Fibroblast of villous mesenchyme (primary cell): ENCODE measurements at regions not wholly inside any gene's neighbourhood (a gene's known extent, or its start where the extent isn't known, plus 50 kb on each side); places are given as distances from the start of the nearest gene placed in this dataset.

Experiments used
- DNase-seq: peaks from one replicate; pipeline ENCODE4 v3.0.0-alpha.2; 2010; ENCODE audit warnings: low read depth
- H3K4me3 ChIP-seq: 2 replicates; pipeline ENCODE4 v1.5.1; 2011; ENCODE audit warnings: low read depth, mild to moderate bottlenecking, low read length
- TF ChIP-seq, protein P1 (sequence below): IDR thresholded peaks from 2 replicates; pipeline ENCODE4 v1.5.1; 2012; ENCODE audit warnings: low read depth, mild to moderate bottlenecking, low read length; ENCODE audit not compliant: insufficient read depth

DNA sequence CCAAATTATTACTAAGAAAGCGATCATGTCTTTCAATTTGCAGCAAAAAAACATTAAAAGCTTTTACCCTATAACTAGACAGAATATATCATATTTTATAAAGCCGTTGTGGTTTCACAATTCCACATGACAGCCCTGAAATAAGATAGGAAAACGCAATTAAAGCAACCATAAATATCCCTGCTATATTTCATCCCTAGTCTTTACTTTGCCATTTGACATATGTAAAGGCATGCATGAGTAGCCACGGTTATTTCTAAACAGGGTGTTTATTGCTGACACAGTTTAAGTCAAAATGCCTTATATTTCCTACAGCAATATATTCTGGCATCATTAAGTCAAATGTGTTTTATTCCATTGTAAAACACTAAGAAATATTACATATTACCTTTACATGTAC lies 239.9 kb downstream of the DSEL start:
- TF ChIP-seq, protein P1, sequence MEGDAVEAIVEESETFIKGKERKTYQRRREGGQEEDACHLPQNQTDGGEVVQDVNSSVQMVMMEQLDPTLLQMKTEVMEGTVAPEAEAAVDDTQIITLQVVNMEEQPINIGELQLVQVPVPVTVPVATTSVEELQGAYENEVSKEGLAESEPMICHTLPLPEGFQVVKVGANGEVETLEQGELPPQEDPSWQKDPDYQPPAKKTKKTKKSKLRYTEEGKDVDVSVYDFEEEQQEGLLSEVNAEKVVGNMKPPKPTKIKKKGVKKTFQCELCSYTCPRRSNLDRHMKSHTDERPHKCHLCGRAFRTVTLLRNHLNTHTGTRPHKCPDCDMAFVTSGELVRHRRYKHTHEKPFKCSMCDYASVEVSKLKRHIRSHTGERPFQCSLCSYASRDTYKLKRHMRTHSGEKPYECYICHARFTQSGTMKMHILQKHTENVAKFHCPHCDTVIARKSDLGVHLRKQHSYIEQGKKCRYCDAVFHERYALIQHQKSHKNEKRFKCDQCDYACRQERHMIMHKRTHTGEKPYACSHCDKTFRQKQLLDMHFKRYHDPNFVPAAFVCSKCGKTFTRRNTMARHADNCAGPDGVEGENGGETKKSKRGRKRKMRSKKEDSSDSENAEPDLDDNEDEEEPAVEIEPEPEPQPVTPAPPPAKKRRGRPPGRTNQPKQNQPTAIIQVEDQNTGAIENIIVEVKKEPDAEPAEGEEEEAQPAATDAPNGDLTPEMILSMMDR, result no peak
- DNase-seq, result no peak
- H3K4me3 ChIP-seq, result no peak overlapping the region

DNA sequence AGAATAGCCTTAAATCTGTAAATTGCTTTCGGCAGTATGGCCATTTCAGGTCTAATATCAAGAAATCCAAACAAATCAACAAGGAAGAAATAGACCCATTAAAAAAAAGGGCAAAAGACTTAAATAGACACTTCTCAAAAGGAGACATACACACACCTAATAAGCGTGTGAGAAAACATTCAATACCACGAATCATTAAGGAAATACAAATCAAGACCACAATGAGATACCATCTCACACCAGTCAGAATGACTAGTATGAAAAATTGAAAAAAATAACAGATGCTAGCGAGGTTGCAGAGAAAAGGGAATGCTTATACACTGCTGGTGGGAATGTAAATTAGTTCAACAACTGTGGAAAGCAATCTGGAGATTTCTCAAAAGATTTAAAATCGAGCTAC lies 243.2 kb downstream of the DSEL start:
- no peak overlapping the region for H3K4me3 ChIP-seq
- TF ChIP-seq, protein P1, result no peak
- DNase-seq, result no peak

DNA sequence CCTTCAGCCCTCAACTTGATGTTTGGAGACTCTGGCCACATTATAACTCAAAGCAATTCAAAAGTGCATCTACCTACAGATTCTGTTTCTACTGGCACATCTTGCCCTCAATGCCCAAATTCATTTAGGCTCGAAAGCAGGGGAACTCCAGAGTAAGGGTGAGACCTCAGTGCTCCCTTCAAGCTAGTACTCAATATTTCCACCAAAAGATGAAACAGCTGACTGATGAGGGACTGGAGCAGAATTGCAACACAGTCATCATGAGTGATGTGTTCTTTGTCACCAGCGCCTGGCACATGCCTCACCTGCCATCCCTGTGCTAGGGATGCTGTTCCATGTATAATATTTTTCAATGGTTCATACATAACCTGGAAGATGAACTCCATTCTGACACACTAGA lies 247.3 kb downstream of the DSEL start:
- no peak for DNase-seq
- H3K4me3 ChIP-seq, result no peak overlapping the region
- TF ChIP-seq, protein P1, result no peak

DNA sequence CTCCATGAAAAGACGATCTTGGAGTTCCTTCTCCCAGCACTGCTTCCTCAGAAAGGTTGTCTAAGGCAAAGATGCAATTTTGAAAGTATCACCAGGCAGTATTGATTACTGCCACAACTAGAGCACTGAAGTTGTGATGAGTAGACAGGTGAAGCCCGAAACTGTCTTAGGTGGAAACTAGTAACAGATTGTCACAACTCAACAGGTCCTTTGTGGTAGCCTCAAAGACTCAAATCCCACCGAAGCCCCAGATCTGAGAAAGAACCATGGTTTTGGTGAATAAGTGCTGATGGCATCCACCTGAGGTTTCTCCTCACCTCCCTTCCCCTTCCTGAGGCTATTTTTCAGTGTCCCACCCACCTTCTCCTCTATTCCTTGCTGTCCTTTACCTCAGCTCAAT lies 248.0 kb downstream of the DSEL start:
- no peak for DNase-seq
- TF ChIP-seq, protein P1, result no peak
- H3K4me3 ChIP-seq, result no peak overlapping the region

DNA sequence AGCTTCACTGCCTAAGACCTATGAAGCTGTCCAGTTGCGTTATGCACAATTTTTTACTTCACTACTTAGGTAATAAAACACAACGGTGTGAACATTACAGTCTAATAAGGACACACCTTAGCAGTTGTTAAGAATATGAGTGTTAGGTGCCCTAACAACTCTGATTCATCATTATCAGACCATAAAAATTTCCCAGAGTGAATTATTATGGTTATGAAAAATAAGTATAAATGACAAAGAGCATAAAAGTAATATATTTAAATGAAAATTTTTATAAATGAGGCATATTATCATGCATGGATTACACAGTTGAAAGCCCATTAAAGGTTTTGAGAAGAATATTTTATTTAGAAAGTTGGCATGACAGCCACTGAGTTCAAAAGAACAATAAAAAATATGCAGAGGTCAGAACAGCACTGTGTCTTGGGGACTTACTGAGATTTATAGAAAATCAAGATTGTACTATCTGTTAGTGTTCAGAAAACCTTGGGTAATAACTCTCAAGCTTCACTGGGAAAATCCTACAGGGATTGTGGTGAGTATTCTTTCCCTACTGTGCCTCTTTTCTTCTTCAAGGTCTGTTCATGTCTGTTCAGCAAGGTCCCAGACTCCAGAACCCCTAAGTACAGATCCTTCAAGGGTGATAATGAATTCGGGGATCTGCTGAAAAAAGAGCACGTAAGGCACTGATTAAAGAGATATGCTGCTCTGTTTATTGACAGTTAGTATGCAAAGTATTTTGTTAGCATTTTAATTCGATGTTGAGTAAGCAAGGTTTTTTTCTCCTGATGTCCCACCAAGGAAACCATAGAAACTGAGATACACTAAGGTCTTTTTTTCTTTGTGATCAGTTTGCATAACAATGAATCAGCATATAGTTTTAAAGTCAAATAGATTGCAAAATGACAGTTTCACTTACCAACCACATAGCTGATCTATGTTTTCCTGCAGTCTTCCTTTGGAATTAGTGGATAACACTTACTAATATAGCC lies 250.0 kb downstream of the DSEL start:
- DNase-seq, result peak; percentile 60
- TF ChIP-seq, protein P1, result no peak
- H3K4me3 ChIP-seq, result no peak overlapping the region

DNA sequence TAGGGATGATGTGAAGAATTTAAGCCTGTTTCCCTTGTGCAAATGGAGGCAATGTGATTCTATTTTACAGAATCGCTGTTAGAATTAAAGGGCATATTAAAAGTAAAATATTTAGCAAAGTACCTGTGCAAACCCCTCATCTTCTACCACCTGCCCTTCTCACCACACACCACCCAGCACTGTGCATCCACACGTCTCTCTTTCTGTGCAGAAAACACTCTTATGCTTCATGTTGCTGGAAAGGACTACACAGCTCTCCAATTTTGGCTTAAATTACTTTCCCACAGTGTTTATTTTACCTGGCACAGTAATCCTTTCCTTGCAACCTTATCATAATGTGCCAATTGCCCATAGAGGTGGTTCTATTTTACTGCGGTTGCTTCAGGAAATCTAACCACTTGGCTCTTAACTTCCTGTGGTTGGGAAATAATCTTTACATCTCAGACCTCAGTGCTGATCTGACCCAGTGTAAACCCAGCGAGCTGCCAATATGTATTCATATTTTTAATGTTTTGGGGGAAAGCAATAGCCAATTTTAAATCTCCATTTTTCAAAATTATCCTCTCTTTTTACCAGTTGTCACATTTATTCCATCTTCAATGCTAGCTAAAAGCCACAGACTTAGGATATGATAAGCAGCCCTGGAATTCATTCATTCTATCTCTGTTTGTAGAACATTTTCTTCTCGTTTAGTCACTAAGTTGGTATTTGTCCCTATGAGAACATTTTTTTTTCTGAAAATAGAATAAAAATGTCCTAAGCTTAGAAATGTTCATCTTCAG lies 250.9 kb downstream of the DSEL start:
- no peak overlapping the region for H3K4me3 ChIP-seq
- TF ChIP-seq, protein P1, result no peak
- peak; percentile 65 for DNase-seq
